HTR-8/SVneo (cell line): ENCODE measurements at regions not wholly inside any gene's neighbourhood (a gene's known extent, or its start where the extent isn't known, plus 50 kb on each side); places are given as distances from the start of the nearest gene placed in this dataset.
A peak's percentile ranks its signal among the peaks of the same experiment; 100 is the strongest.
"Not testable (repeated sequence)": the region's sequence is repeated elsewhere in the genome, so short reads cannot be mapped to it uniquely, and the experiment has no call there.

ENCODE experiments used
- DNase-seq: peaks from one replicate; pipeline ENCODE4 v3.0.0; 2011; ENCODE audit warnings: low spot score, mixed read lengths; ENCODE audit not compliant: insufficient read length
- FAIRE-seq: peaks from 2 replicates; lab custom pipeline; 2011; peaks lifted over from hg19 to GRCh38; lab: Jason Lieb, UNC

DNA sequence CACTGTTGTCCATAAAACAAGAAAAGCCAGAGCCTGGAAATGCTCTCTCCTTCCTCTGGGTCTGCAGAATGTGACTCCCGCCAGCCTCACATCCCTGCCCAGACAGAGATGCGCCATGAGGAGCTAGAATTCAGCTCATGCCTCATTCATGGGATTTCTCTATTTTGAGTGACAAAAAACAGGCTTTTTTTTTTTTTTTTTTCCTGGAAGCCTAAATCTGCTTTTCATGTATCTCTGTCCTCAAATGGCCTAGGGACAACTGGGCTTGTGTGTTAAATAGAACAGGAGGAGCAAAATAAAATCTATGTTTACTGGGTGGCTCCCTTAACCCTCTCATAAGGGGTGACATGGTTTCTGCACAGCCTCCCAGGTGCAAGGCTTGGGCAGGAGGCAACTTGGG, 679.7 kb upstream of the AUTS2 start:
- FAIRE-seq (no peak), DNase-seq (no peak)

DNA sequence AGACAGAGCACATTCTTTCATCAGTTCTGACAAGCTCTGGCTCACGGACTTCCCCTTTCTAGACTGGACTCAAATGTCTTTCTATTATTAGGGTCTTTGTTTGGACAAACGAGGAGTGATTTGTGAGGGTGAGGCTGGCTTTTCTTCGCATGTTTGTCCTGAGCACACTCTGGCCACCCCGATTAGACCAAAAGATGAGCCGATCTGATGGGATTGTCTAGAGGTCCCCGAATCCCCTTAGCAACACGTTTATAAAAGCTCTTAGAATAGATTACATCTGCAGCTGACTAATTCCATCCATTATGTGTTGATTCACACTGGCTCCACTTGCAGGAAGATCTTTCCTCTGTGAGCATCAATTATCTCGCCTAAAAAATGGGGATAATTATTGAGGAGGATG, 675.4 kb upstream of the AUTS2 start:
- FAIRE-seq (no peak), DNase-seq (no peak)

DNA sequence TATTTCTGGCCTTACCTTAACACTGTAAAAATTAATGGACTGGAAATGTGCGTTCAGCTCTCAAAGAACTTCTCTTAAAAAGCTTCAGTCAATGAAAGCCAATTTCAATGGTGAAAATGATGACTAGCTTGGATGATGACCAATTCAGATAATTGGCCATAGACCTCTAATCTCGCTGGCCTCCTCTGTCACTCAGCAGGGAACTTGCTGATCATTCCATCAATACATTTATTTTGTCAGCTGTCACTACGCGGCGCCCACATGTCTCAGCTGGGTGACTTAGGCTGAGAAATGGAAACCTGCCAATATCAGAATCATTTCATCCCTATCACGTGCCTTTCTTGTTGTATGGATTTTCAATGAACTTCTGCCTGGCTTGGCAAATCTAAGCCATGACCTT, 673.0 kb upstream of the AUTS2 start:
- FAIRE-seq: no peak
- DNase-seq: no peak

DNA sequence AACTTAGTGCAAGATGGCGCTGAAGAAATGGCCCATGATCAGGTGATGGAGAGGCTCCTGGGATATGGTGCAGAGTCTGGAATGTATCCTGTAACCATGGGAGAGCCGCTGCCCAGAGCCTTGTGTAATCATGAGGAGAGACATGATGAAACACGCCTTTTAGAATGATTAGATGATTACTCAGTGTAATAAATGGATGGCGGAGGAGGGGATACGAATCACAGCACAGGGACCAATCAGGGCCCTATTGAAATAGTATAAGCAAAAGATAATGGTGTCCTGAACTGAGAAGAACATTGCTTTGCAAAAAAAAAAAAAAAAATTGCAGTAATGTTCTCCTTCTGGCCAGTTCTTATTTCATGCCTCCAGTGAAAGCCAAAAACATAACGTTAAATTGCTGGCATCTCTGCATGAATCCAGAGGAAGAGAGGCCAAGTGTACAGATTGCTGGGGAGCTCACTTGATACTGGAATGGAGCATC, 668.5 kb upstream of the AUTS2 start:
- DNase-seq (peak; percentile 58), FAIRE-seq (no peak)

DNA sequence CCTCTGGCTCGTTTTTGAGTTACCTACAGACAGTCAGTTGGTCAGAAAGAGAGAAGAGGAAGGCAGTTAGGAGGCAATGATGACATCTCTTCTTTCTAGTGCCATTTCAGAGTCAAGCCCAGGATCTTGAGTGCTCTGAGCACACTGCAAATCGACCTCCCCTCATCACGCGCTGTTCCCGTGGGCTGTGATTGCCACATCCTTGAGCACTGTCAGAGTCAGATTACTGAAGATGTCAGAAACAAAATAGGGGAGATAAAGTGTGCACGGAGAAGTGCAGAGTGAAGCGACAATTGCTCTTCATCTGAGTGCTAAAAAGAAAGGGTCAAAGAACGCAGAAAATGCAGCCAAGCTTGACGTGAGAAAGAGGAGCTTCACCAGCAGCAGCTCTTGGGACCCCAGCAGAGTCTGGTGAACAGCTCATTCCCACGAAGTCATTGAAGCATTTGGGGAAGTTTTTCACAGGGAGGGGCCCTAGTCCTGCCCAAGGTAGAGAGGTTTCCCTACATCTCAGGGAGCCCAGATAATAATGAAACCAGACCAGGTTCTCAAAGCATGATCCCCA, 661.7 kb upstream of the AUTS2 start:
- no peak for FAIRE-seq
- no peak for DNase-seq

DNA sequence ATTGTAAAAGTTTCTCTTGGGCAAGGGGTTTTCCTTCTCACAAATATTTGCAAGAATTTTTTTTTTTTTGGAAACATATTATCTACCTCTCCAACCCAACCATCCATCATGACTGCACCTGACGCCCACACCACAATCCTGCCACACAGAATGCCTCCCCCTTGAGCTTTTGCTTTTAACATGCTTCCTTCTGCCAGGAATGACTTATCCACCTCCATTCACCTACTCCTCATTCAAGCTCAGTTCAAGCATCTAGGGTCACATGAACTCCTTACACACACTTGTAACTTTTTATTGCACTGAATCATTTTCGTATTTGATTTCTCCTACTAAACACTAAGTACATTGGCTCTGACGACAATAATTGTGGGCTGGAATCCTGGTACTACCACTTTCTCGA, 660.1 kb upstream of the AUTS2 start:
- DNase-seq: no peak
- no peak for FAIRE-seq

DNA sequence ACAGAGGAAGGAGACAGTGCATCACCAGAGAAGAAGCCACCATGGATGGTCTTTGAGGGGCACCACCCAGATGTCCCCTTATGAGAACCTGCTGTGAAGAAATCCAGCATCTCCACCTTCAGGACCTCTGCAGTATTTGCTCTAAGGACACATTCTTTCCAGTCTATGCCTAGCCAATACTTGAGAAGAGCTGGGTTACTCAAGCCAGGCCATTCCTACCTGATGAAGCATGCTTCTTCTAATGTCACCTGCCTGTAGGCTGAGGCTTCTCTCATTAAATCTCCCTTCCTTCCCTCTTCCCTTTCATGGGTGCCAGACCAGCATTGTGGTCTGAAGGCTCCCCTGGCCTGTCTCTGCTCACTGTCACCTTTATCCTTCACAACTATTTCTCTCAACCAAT, 654.5 kb upstream of the AUTS2 start:
- no peak for FAIRE-seq
- no peak for DNase-seq

DNA sequence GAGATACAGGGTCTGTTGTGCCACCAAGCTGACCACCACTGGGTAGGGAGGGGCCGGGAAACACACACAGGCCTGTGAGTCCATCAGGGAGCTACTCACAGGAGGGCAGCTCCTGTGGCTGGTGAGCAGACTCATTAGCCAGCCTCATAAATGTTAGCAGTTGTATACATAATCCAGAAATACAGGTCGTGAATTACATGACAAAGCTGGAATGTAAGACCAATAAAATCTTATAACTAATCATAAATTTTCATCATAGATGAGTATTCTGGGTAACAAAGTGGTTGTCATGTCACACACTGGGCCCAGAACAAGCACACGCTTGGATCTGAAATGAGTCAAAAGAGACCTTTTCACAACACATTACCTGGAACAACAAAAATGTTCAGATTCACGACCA, 642.6 kb upstream of the AUTS2 start:
- DNase-seq (no peak), FAIRE-seq (no peak)

DNA sequence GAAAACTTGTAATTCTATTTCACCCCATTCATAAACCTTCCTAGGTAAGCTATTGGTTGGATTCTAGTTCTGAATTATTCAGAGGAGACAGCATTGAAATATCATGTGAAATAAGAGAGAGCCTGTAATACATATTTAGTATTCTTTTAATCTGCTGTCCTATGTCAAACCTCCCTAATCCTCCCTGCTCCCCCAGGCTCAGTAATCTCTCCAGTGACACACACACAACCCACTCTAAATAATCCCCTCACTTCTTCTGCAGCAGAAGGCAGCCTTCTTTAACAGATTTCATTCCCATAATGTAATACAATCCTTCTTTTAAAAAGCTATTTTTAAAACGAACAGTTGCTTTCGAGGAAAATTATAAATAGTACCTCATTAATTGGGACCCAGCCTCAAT, 639.7 kb upstream of the AUTS2 start:
- FAIRE-seq (no peak), DNase-seq (no peak)

DNA sequence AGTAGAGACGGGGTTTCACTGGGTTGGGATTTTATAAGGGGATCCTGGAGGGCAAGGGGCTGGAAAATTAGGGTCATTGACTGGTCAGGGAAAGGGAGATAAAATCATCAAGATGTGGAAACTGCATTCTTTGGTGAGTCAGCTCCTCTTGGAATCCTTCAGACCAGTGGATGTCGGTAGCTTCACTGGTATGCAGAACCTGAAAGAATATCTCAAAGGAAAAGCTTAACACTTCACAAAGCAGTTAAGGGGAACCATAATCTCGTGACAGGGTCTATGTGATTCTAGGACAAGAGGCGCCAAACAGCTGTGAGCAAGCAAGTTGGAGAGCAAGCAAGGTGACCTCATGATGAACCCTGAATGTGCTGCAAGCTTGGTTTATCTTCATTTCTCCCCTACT, 634.7 kb upstream of the AUTS2 start:
- peak; percentile 39 for DNase-seq
- FAIRE-seq: peak; percentile 84

DNA sequence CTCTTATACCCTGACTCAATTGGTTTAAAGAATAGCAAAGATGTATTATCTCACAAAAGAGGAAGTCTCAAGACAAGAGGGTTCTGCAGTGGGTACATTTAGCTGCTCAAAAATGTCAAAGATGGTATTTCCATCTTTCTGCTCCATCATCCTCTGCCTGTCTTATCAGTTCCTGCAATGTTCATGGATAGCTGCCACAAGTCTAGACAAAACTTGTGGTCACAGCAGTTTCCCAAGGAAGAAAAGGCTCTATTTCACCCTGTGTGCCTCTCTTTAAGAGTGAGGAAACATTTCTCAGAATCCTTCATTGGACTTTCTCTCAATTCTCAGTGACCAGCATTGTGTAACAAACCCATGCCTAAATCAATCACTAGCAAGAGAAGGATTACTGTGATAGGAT, 634.2 kb upstream of the AUTS2 start:
- FAIRE-seq: no peak
- peak; percentile 10 for DNase-seq

DNA sequence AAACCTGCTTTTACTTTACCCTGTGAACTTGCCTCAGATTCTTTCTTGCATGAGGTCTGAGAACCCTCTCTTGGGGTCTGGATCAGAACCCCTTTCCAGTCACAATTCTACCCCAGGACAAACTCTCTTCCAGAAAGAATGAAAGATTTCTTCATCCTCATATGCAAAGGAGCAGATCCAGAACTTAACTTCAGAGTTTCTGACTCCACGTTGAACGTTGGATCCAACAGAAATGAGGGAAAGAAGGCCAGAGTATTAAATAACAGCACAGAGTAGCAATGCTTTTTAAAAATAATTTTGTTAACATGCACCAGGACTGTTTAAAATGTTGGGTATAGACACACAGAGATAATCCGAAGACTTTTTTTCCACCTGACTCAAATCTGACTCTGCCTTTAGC, 632.9 kb upstream of the AUTS2 start:
- FAIRE-seq (no peak), DNase-seq (no peak)

DNA sequence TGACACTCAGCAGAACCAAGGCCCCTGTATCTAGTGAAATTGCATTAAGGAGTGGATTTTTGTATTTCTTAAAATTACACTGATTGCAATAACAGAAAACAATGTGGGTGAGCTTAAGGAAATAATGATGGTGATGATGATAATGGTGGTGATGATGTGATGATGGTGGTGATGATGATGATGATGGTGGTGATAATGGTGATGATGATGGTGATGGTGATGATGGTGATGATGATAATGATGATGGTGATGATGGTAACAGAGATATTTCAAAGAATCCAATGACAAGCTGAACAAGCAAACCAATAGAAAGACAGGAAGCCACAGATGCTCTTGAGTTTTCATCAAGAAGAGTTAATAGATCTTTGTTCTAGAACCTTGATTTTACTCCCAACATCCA, 630.7 kb upstream of the AUTS2 start:
- peak; percentile 89 for FAIRE-seq
- DNase-seq: no peak

DNA sequence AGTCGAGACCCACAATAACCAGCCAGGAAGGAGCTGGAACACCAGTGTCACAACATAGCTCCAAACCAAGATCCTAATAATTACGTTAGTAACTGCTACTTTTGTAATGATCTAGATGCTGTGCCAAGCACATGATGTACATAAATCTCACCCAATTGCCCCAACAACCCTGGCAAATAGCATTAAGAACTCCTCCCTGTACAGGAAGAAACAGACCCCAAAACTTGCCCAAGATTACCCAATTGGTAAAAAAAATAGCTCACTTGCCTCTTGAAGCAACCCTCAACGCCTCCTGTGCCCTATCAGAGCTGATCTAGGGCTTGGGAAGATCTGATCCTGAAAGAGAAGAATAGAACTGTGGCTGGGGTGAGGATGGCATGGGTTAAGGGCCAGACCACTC, 628.7 kb upstream of the AUTS2 start:
- FAIRE-seq (no peak), DNase-seq (no peak)

DNA sequence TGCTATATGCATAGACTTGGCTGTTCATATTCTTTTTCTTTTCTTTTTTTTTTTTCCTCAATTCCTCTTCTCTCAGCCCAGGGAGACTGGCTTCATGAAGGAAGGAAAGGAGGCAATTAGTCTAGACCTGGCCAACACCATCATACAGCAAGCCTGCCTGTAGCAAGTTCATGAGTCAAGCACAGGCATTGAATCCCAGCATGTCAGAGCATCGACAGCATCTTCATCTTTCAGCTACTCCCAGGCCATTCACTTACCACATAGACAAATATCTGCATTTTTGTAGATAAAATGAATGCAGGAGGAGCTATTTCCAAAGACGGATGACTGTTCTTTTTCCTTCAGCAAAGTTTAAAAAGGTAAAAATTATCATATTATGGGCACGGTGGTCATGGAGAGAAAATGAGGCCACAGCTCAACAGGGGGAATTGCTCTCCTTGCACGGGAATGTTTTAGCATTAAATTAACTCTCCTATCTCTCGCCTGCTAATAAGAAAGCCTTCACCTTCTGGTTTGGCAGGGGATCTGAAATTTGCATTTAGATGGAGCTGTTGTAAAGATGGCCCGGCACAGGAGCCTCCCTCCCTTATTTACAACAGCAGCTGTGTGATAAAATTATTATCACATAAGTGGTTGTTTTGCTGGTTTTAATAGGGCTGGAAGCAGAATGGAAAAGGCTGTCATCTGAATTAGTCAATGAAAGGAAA, 626.5 kb upstream of the AUTS2 start:
- FAIRE-seq (no peak), DNase-seq (no peak)

DNA sequence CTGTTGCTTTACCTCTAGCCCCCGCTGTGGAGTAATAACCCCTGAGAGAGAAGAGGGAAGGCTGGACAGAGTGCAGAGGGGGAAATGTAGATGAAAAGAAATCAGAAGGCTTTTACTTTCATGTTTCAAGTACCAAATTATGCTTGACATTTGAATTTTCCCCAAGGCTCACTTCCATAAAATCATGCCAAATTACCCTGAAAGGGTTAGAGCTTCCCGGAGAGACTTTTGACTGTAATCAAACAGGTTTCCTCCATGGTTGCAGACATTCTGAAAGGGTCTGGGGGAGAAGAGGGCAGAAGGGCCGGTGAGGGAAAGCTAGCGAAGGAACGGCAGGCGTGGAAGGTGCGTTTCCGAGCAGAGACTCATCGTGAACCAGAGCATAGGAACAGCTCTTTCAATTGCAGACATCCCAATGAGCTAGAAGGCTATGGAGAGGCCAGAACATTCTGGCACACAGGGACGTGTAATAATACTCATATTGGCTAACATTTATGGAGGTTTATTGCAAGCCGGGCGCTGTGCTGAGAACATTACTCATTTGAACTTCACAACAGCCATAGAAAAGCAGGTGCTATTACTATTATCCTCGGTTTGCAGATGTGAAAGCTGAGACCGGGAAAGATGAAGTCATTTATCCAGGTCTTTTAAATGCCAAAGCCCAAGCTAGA, 620.8 kb upstream of the AUTS2 start:
- DNase-seq: no peak
- no peak for FAIRE-seq

DNA sequence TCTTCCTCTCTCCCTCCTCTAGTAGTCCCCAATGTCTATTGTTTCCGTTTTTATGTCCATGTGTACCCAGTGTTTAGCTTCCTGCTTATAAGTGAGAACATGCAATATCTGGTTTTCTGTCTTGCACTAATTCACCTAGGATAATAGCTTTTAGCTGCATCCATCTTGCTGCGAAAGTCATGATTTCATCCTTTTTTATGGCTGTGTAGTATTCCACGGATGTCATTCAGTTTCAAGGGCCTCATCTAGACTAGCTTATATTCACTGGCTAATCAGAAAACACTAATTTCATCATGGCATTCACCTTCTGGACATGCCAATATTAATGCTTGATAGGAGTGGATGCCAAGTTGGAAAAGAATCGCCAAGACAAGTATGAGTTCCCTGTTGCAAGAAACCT, 619.6 kb upstream of the AUTS2 start:
- FAIRE-seq (no peak), DNase-seq (no peak)

DNA sequence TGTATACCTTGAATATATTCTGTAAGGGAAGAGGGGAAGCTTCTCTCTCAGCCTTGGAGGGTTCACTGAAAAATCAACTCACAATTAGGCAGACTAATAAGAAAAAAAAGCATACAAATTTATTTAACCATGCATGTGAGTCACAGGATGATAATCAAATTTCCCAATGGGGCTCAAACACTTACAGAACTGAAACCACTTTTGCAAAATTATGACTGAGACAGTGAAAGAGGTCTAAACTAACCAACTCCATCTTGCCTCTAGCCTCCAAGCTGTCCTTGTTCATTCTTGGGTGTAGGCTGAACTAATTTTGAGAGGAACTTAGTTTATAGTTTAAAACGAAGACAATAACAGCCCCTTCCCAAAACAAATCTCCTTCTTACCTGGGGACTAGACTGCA, 618.3 kb upstream of the AUTS2 start:
- DNase-seq (no peak), FAIRE-seq (no peak)

DNA sequence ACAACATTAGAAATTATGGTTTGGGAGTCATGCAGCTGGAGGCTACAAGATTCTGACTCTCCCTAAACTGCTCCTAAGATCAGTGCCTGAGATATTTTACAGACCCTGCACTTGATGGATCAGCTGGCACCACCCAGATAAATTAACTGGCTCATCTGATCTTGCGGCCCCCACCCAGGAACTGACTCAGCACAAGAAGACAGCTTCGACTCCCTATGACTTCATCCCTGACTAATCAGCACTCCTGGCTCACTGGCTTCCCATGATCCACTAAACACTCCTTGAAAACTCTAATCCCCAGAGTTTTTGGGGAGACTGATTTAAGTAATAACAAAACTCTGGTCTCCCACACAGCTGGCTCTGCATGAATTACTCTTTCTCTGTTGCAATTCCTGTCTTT, 617.8 kb upstream of the AUTS2 start:
- not testable (repeated sequence) for FAIRE-seq, DNase-seq

DNA sequence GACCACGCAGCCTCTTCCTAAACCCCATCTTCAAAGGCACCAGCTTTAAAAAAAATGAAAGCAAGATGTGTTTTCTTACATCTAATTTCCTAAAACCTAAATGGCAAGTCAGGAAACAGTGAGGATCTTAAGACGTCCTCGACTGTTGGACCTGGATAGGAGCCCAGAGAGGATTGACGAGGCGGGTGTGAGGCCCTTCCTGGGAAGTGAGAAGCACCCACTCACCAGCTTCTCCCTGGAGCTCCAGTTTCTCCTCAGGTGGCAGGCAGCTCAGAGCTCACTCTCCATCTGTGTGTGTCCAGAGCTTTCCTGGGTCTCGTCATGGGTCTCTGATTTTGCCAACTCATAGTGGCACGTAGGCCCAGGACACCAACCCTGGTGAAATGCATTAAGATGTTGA, 614.0 kb upstream of the AUTS2 start:
- no peak for FAIRE-seq

DNA sequence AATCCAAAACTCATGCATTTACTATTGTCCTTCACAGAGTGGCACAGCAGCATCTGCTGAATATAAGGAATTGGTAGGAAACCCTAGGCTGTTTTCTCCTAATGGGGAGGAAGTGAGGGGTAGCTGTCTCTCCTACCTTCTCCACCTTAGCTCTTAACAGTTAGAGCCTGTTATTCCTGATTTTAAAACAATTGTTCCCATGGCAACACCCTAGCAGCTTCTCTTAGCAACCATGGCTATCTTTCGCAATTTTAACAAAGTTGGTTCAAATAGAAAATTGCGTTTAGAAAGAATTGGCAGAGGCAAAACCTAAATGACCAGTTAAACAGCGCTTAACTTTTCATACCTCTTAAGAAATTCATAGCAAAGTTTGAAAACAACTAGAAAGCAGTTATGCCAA, 603.4 kb upstream of the AUTS2 start:
- no peak for FAIRE-seq
- no peak for DNase-seq

More for the DNA sequence above, 614.0 kb upstream of the AUTS2 start:
- no peak for DNase-seq

DNA sequence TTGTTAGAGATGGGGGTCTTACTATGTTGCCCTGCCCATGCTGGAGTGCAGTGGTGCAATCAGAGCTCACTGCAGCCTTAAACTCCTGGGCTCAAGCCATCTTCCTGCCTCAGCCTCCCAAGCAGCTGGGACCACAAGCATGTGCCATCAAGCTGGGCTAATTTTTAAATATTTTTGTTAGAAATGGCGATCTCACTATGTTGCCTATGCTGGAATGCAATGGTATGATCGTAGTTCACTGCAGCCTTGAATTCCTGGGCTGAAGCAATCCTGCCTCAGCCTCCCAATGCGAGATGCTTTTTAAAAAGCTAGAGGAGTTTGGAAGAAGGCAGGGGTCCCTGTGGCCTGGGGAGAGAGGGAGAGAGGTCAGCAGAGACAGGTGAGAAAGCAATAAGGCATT, 600.1 kb upstream of the AUTS2 start:
- DNase-seq (no peak), FAIRE-seq (no peak)
